MM.1S (cell line): ENCODE measurements at regions not wholly inside any gene's neighbourhood (a gene's known extent, or its start where the extent isn't known, plus 50 kb on each side); places are given as distances from the start of the nearest gene placed in this dataset.

Source experiments
- EZH2 ChIP-seq: fragments of 300-600 bp; sonication (generic); optimal IDR thresholded peaks from 2 replicates; pipeline ENCODE3; 2017; ENCODE audit warnings: low read depth, mild to moderate bottlenecking, antibody characterized with exemption, low read length, mixed read lengths
- EZH2phosphoT487 ChIP-seq: fragments of 300-600 bp; sonication (generic); IDR thresholded peaks from 2 replicates; pipeline ENCODE4 v1.6.1; 2018; ENCODE audit warnings: antibody characterized with exemption, low read length
- TF ChIP-seq, protein P1 (sequence below): fragments of 300-600 bp; sonication (generic); IDR thresholded peaks from 2 replicates; pipeline ENCODE4 v1.5.1; 2016; ENCODE audit warnings: antibody characterized with exemption, low read length, mixed read lengths

DNA sequence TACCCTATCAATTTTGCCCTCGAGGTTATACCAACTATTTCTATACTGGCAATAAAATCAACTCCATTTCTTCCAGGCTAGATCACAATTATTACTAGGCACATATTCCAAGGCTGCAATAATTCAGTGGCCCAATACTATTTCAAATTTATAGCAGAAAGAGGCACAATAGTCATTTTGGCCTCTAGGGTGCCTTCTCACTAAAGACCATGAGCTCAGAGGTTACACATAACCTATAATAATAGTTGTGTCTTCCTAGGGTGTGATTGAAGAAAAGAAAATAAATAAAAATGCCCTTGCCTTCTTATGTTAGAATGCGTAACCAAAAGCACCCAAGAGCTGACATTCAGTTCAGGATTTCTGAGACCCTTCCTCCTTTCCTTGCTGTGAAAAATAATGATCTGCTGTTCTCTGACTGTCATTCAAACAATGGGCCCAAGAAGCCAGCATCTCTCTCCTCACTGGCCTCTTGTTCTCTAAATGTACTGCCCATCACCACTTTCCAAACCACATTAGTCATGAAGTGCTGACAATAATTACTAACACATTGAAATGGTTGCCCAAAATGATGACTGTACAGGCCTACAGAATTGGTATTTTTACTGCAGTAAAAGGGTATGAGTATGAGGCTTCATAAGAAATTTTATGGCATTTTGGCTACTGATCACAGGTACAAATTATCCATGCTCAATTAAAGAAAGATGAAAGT is 244.8 kb downstream of the LRRN1 start:
- TF ChIP-seq, protein P1, sequence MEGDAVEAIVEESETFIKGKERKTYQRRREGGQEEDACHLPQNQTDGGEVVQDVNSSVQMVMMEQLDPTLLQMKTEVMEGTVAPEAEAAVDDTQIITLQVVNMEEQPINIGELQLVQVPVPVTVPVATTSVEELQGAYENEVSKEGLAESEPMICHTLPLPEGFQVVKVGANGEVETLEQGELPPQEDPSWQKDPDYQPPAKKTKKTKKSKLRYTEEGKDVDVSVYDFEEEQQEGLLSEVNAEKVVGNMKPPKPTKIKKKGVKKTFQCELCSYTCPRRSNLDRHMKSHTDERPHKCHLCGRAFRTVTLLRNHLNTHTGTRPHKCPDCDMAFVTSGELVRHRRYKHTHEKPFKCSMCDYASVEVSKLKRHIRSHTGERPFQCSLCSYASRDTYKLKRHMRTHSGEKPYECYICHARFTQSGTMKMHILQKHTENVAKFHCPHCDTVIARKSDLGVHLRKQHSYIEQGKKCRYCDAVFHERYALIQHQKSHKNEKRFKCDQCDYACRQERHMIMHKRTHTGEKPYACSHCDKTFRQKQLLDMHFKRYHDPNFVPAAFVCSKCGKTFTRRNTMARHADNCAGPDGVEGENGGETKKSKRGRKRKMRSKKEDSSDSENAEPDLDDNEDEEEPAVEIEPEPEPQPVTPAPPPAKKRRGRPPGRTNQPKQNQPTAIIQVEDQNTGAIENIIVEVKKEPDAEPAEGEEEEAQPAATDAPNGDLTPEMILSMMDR = no peak
- no peak for TF ChIP-seq EZH2
- no peak for TF ChIP-seq EZH2phosphoT487
